ENCODE measurements at regions not wholly inside any gene's neighbourhood (a gene's known extent, or its start where the extent isn't known, plus 50 kb on each side); places are given as distances from the start of the nearest gene placed in this dataset.

GRCh38 chr12:24025153-24025798 lies 75.8 kb upstream of the SOX5 start:
- DNase-seq: no peak

GRCh38 chr12:24023081-24023480 lies 73.6 kb upstream of the SOX5 start:
- DNase-seq: no peak

GRCh38 chr12:24021164-24021502 lies 71.7 kb upstream of the SOX5 start:
- DNase-seq: no peak

- no peak for DNase-seq
These were observed 71.1 kb upstream of the SOX5 start for GRCh38 chr12:24020397-24021163.

- DNase-seq: no peak
These were observed 66.3 kb upstream of the SOX5 start for GRCh38 chr12:24015833-24016160.

- no peak for DNase-seq
These were observed 65.7 kb upstream of the SOX5 start for GRCh38 chr12:24014915-24015832.

- DNase-seq: no peak
These were observed 64.8 kb upstream of the SOX5 start for GRCh38 chr12:24014240-24014639.

GRCh38 chr12:24012528-24012927 lies 63.1 kb upstream of the SOX5 start:
- no peak for DNase-seq

GRCh38 chr12:24011927-24012507 lies 62.5 kb upstream of the SOX5 start:
- no peak for DNase-seq

- DNase-seq: no peak
These were observed 58.7 kb upstream of the SOX5 start for GRCh38 chr12:24008166-24008565.
